AG04449 (cell line): ENCODE measurements at regions not wholly inside any gene's neighbourhood (a gene's known extent, or its start where the extent isn't known, plus 50 kb on each side); places are given as distances from the start of the nearest gene placed in this dataset.

Experiments used
- CTCF ChIA-PET: fragments of 350-600 bp; formaldehyde crosslinking; extraction: SDS; loops from one replicate; lab custom pipeline; 2021; ENCODE audit warnings: antibody characterized with exemption; lab: Yijun Ruan, JAX
- POLR2A ChIA-PET: fragments of 400-600, 350-600 bp; formaldehyde crosslinking; extraction: SDS; loops from one replicate; lab custom pipeline; 2020; ENCODE audit warnings: antibody characterized with exemption, inconsistent platforms; lab: Yijun Ruan, JAX
- DNase-seq: peaks from one replicate; pipeline ENCODE4 v3.0.0-alpha.2; 2010; ENCODE audit warnings: low read depth, low spot score
- H3K4me3 ChIP-seq: 2 replicates; pipeline ENCODE4 v1.5.1; 2011; ENCODE audit warnings: low read depth, mild to moderate bottlenecking, control low read depth, low read length
- CTCF ChIP-seq: IDR thresholded peaks from one replicate; pipeline ENCODE4 v1.5.1; 2011; ENCODE audit warnings: mild to moderate bottlenecking, moderate library complexity, low read length, control low read depth, inconsistent platforms; ENCODE audit not compliant: insufficient read depth; ENCODE audit errors: missing control alignments

GRCh38 chr18:47413327-47413726 lies 161.9 kb upstream of the SKOR2 start:
- POLR2A ChIA-PET = no interaction called here
- no peak for DNase-seq
- CTCF ChIA-PET = interaction anchor here (0.9 kb wide), 1 partner anchor 197 kb away, joined by 3 read pairs; no protein-coding TSS in a partner anchor
- no peak overlapping the region for H3K4me3 ChIP-seq
- no peak for TF ChIP-seq CTCF

DNA sequence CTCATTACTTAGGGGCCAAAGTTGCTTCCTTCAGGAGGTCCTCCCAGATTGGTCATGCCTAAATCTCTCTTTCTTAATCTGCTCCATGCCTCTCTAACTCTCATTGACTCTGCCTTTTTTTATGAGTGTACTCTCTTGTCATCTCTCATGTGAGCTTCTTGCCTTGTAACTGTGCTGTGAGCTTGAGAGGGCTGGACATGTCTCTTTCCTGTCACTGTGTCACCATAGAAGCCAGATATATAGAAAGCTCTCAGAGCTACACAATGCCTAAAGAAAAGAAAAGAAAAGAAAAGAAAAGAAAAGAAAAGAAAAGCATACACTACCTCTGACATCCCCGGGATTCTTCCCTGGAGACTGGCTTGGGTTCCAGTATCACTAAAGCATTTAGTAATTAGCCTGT lies 161.5 kb upstream of the SKOR2 start:
- TF ChIP-seq CTCF = no peak
- H3K4me3 ChIP-seq = no peak overlapping the region
- CTCF ChIA-PET = interaction anchor here (0.9 kb wide), 1 partner anchor 197 kb away, joined by 3 read pairs; no protein-coding TSS in a partner anchor
- DNase-seq = no peak
- POLR2A ChIA-PET = no interaction called here

DNA sequence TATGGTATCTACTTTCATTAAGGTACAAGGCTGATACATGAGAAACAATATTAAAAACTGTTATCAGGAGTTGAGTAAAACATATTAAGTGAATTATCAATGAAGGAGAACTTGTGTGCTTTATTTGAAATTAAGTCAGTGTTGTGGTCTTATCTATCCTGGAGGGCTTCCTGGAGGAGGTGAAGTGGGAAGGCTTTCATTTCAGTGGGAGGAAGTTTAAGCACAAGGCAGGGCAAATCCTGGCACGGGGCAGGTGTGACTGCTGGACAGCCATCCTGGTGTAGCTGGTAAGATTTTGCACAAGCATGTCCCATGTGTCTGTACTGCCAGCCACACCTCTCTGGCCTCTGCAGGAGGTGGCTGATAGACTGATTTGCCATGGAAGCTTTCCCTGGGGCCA lies 159.7 kb upstream of the SKOR2 start:
- DNase-seq = no peak
- ChIA-PET POLR2A (no interaction called here), CTCF (no interaction called here)
- H3K4me3 ChIP-seq = no peak overlapping the region
- no peak for TF ChIP-seq CTCF

DNA sequence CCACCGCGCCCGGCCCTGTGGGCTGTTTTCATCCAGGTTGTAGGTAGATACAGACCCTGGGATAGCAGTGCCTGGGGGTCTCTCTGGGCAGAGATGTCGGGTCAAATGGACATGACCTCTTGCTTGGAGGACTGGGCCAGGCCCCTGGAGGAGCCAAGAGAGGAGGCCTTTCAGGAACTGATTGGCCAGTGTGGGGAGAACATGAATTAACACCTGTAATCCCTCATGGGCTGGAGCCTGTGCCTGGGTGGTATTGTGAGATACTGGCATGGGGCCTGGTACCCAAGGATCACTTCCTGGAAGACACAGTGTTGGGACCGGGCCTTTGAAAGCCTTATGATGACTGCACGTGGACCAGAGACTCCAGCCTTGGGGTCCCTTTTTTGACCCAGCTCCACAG lies 158.7 kb upstream of the SKOR2 start:
- no peak for DNase-seq
- ChIA-PET CTCF (no interaction called here), POLR2A (no interaction called here)
- no peak for TF ChIP-seq CTCF
- H3K4me3 ChIP-seq = no peak overlapping the region

DNA sequence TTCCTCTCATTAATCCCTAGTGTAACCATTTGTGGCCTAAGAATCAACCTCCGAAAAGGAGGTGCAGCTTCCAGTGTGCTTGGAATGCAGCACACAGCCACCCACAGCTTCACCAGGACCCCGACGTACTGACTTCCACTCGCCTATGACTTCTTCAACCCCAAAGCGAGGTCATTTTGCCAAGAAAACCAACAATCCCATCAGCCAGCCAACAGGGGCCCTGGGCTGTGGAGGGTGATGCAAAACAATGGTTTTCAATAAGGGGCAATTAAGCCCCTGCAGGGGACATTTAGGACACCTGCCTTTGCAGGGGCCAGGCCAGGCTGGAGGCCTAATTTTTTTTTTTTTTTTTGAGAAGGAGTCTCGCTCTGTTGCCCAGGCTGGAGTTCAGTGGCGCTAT lies 158.1 kb upstream of the SKOR2 start:
- TF ChIP-seq CTCF = no peak

GRCh38 chr18:47407736-47408135 lies 156.3 kb upstream of the SKOR2 start:
- TF ChIP-seq CTCF = no peak
- no peak for DNase-seq
- H3K4me3 ChIP-seq = no peak overlapping the region
- CTCF ChIA-PET = no interaction called here
- POLR2A ChIA-PET = no interaction called here

More for the DNA sequence above, 158.1 kb upstream of the SKOR2 start:
- CTCF ChIA-PET = no interaction called here
- H3K4me3 ChIP-seq = no peak overlapping the region
- no peak for DNase-seq
- POLR2A ChIA-PET = no interaction called here
